ENCODE measurements at regions not wholly inside any gene's neighbourhood (a gene's known extent, or its start where the extent isn't known, plus 50 kb on each side); places are given as distances from the start of the nearest gene placed in this dataset.

DNA sequence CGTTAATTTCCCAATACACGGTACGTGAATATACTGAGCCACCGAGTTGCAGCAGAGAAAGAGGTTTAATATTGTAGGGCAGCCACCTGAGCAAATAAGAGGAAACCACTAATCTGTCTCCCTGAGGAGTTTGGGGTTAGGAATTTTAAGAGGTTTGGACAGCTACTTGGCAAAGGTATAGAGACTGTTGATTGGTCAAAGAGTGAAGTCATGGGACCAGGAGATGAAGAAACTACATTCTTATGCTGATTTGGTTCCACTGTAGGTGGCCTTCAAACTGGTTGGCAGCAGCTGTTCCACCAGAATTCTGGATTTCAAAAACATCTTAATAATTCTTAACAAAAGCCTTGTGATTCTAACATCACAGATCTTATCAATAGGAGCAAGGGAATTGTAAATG, 485.4 kb upstream of the PRMT6 start:
- DNase-seq (ENCODE audit: low read depth), result no peak
- TF ChIP-seq, protein P1, sequence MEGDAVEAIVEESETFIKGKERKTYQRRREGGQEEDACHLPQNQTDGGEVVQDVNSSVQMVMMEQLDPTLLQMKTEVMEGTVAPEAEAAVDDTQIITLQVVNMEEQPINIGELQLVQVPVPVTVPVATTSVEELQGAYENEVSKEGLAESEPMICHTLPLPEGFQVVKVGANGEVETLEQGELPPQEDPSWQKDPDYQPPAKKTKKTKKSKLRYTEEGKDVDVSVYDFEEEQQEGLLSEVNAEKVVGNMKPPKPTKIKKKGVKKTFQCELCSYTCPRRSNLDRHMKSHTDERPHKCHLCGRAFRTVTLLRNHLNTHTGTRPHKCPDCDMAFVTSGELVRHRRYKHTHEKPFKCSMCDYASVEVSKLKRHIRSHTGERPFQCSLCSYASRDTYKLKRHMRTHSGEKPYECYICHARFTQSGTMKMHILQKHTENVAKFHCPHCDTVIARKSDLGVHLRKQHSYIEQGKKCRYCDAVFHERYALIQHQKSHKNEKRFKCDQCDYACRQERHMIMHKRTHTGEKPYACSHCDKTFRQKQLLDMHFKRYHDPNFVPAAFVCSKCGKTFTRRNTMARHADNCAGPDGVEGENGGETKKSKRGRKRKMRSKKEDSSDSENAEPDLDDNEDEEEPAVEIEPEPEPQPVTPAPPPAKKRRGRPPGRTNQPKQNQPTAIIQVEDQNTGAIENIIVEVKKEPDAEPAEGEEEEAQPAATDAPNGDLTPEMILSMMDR (IDR thresholded peaks at IDR 0.05; ENCODE audit: insufficient read depth, low read depth, low read length, missing control alignments), result no peak

DNA sequence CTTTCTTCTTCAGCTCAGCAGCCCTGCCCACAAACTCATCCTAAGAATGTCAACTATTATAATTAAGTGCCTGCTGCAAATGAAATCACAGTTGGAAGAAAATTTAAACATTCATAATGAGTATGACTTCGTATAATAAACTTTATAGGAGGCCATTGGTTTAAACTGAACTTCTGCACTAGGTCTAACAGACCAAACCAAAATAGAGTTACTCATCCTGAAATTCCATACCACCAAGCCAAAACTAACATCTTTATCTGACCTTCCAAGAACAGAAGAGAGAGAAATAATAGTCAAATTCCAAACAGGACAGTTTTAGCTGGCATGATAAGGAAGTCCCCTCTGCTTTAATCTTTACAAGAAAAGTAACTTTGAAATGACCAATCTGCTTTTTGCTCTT, 472.4 kb upstream of the PRMT6 start:
- H3K4me3 ChIP-seq (ENCODE audit: low read depth, low read length), result no peak overlapping the region
- TF ChIP-seq, protein P1 (IDR thresholded peaks at IDR 0.05; ENCODE audit: insufficient read depth, low read depth, low read length, missing control alignments), result no peak
- no peak for DNase-seq (ENCODE audit: low read depth)

More for the DNA sequence above, 485.4 kb upstream of the PRMT6 start:
- H3K4me3 ChIP-seq (ENCODE audit: low read depth, low read length), result no peak overlapping the region

DNA sequence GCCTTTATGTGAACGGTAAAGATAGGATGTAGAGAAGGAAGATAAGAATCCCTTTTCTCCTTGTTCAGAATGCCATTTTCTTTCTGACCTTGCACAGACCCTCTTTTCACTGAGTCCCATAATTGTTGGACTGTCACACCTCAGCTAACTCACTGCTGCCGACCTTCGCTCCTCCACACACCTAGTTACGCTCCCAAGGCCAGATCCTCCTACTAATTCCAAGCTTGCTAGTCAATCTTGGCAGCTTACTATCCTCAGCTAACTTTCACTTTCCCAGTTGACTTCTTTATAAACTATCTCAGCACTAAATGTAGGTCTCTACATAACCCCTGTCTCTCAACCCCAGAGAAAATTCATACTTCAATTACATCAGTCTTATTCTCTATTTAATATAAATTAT, 471.8 kb upstream of the PRMT6 start:
- TF ChIP-seq, protein P1 (IDR thresholded peaks at IDR 0.05; ENCODE audit: insufficient read depth, low read depth, low read length, missing control alignments), result no peak
- no peak overlapping the region for H3K4me3 ChIP-seq (ENCODE audit: low read depth, low read length)
- no peak for DNase-seq (ENCODE audit: low read depth)

DNA sequence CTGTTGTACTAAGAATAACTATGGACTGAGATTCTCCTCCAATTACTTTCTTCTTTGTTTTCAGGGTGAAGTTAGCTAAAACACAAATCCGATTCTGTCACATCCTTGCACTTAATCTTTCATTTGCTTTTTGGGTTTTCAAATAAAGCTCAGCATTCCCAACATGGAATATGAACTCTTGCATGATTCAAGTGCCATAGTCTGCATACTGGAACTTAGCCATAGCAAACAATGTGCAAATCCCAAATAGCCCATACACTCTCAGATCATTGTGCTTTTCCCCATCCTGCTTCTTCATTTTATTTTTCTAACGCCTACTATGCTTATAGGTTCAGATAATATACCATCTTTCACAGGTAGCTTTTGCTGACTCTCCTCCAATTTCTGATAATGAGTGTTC, 455.8 kb upstream of the PRMT6 start:
- no peak for DNase-seq (ENCODE audit: low read depth)
- TF ChIP-seq, protein P1 (IDR thresholded peaks at IDR 0.05; ENCODE audit: insufficient read depth, low read depth, low read length, missing control alignments), result no peak
- H3K4me3 ChIP-seq (ENCODE audit: low read depth, low read length), result no peak overlapping the region

DNA sequence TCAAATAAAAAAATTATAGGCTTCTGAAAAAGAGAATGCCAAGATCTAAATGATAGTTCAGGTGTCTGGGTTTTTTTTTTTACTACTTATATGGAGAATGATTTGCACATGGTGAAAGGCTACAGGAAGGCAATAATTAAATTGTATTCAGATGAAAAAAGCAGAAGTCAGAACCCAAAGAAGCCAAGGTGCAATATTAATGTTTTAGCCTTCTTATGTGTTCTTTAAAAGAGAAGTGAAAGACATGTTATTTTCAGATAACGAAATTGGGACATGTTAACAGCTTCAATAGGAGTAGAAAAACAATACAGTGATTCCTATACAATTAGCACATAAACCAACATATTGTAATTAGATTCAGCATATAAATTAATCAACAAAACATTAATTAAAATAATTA, 452.9 kb upstream of the PRMT6 start:
- H3K4me3 ChIP-seq (ENCODE audit: low read depth, low read length), result no peak overlapping the region
- DNase-seq (ENCODE audit: low read depth), result no peak
- TF ChIP-seq, protein P1 (IDR thresholded peaks at IDR 0.05; ENCODE audit: insufficient read depth, low read depth, low read length, missing control alignments), result no peak

DNA sequence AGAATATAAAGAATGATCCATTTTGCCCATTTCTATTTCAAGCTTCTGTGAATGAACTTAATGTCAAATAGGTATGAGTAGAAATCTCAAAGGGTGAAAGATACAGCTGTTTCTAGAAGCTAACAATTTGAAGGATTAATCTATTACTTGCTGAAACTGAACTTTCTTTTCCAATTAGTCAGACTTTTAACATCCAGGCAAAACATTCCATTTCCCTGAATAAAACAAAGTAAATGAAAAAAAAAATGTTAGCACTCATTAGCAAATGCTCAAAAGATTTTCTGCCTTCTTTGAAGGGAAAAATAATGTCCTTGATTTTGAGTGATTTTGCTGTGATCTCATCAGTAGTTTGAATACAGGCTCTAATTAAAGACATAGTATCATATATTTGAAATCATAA, 447.6 kb upstream of the PRMT6 start:
- TF ChIP-seq, protein P1 (IDR thresholded peaks at IDR 0.05; ENCODE audit: insufficient read depth, low read depth, low read length, missing control alignments), result no peak
- no peak for DNase-seq (ENCODE audit: low read depth)

DNA sequence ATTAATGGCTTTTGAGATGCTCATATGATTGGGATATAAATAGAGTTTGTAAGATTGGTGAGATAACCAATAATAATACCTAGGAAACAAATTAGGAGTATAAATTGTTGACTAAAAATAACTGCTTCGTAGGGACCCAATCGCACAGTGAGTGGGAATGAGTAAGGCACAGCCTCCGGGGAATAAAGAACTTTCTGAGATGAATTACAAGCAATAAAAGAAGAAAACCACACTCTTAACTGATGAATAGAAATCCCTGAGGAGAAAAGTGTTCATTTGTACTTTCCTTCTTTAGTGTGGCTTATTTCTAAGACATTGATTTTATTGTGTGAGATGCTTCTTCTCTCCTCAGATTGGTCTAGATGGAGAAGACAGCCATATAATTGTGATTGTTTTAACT, 443.4 kb upstream of the PRMT6 start:
- TF ChIP-seq, protein P1 (IDR thresholded peaks at IDR 0.05; ENCODE audit: insufficient read depth, low read depth, low read length, missing control alignments), result no peak
- no peak overlapping the region for H3K4me3 ChIP-seq (ENCODE audit: low read depth, low read length)
- no peak for DNase-seq (ENCODE audit: low read depth)

More for the DNA sequence above, 447.6 kb upstream of the PRMT6 start:
- H3K4me3 ChIP-seq (ENCODE audit: low read depth, low read length), result no peak overlapping the region

Data from GM12865 (cell line).